HCT116 (cell line): ENCODE measurements at regions not wholly inside any gene's neighbourhood (a gene's known extent, or its start where the extent isn't known, plus 50 kb on each side); places are given as distances from the start of the nearest gene placed in this dataset.

Source experiments
- CBX3 ChIP-seq: IDR thresholded peaks from 2 replicates; pipeline ENCODE4 v1.6.1; 2012; ENCODE audit warnings: low read depth
- ELF1 ChIP-seq: IDR thresholded peaks from 2 replicates; pipeline ENCODE4 v1.6.1; 2012; ENCODE audit warnings: low read depth, borderline replicate concordance
- REST ChIP-seq: IDR thresholded peaks from 2 replicates; pipeline ENCODE4 v1.6.1; 2012; ENCODE audit warnings: low read depth
- SP1 ChIP-seq: IDR thresholded peaks from 2 replicates; pipeline ENCODE4 v1.6.1; 2012; ENCODE audit warnings: low read depth
- ZBTB33 ChIP-seq: IDR thresholded peaks from 2 replicates; pipeline ENCODE4 v1.6.1; 2011; ENCODE audit warnings: mild to moderate bottlenecking, low read length, moderate library complexity; ENCODE audit not compliant: insufficient replicate concordance; ENCODE audit errors: extremely low read depth

- TF ChIP-seq REST = no peak
- TF ChIP-seq ELF1 = no peak
- no peak for TF ChIP-seq ZBTB33
- TF ChIP-seq SP1 = no peak
- no peak for TF ChIP-seq CBX3
These were observed 52.8 kb upstream of the ADGRL4 start (continued) for GRCh38 chr1:79059341-79059740.
